Body of pancreas (tissue), 4 donors: ENCODE measurements at regions not wholly inside any gene's neighbourhood (a gene's known extent, or its start where the extent isn't known, plus 50 kb on each side); places are given as distances from the start of the nearest gene placed in this dataset.

Source experiments
- ATAC-seq: fragments of 150-250 bp; one replicate; pipeline ENCODE4 v1.9.1; 2016
- DNase-seq, 4 donors: peaks; one replicate each; pipeline ENCODE4 v3.0.0-alpha.2; 2019
- H3K27ac ChIP-seq, 4 donors: fragments of 200-600 bp; sonication (generic); 1 replicate in 3 of 4; 2 replicates in 1 of 4; pipeline versions ENCODE4 v1.5.1 to v1.6.1; 2016 to 2019; ENCODE audit warnings: mild to moderate bottlenecking in 1 of 4, mixed read lengths in 1 of 4, moderate library complexity in 1 of 4
- H3K27me3 ChIP-seq, 2 donors: fragments of 200-600 bp; sonication (generic); one replicate each; pipeline ENCODE4 v1.6.0; 2016; ENCODE audit warnings: mild to moderate bottlenecking in 1 of 2
- H3K36me3 ChIP-seq, 2 donors: fragments of 200-600 bp; sonication (generic); replicated peaks in 1 of 2; 2 replicates each; pipeline ENCODE4 v1.5.1; 2016; ENCODE audit warnings: low read depth in 2 of 2; ENCODE audit not compliant: insufficient read depth in 1 of 2
- H3K4me1 ChIP-seq: fragments of 200-600 bp; sonication (generic); one replicate; pipeline ENCODE4 v1.6.0; 2016
- H3K4me3 ChIP-seq, 2 donors: fragments of 200-600 bp; sonication (generic); 1 replicate in 1 of 2; 2 replicates in 1 of 2; pipeline ENCODE4 v1.5.1; 2016 to 2019
- H3K9me3 ChIP-seq, 3 donors: fragments of 200-600 bp; sonication (generic); 1 replicate in 2 of 3; 2 replicates in 1 of 3; pipeline ENCODE4 v1.5.1; 2016
- POLR2A ChIP-seq, 3 donors: fragments of 450-650 bp; IDR thresholded peaks; one replicate each; pipeline ENCODE4 v1.6.1; 2016; ENCODE audit warnings: antibody characterized with exemption in 3 of 3, mild to moderate bottlenecking in 2 of 3
- WGBS, 2 donors: methylation state at CpG; one replicate each; pipeline ENCODE4 v1.1.5; 2017; 5-methylcytosine and 5-hydroxymethylcytosine counted together
- intact Hi-C: fragments of 100-400 bp; cut with DNase I; formaldehyde crosslinking; loops from one replicate; pipeline ENCODE4 v1.15.1; 2023
- TF ChIP-seq, protein P1 (sequence below), 7 experiments: fragments of 450-650 bp in 4 of 7; fragments of 200-600 bp in 3 of 7; sonication (generic) in 3 of 7; IDR thresholded peaks; one replicate each; pipeline ENCODE4 v1.5.1; 2016 to 2019; ENCODE audit warnings: antibody characterized with exemption in 7 of 7

DNA sequence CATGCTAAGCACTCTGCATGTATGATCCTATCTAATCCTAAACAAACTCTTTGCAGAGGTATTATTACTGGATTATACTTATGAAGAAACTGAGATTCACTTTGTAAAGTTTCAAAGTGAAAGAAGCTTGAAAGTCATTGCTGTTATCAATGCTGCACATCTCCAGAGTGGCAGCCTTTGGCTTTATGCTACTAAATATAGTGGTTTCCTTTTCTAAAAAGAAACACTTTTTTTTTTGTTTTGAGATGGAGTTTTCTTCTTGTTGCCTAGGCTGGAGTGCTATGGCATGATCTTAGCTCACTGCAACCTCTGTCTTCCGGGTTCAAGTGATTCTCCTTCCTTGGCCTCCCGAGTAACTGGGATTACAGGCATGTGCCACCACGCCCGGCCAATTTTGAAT lies 114.9 kb upstream of the RAB27B start:
- Histone ChIP-seq H3K27me3 (no peaks in the 10 kb centered on the region), H3K4me1 (peaks cover 8% of the 10 kb centered on the region), H3K4me3 (no peak overlapping the region), H3K27ac (no peak overlapping the region), H3K36me3 (no peaks in the 10 kb centered on the region), H3K9me3 (no peaks in the 10 kb centered on the region)
- TF ChIP-seq, protein P1, sequence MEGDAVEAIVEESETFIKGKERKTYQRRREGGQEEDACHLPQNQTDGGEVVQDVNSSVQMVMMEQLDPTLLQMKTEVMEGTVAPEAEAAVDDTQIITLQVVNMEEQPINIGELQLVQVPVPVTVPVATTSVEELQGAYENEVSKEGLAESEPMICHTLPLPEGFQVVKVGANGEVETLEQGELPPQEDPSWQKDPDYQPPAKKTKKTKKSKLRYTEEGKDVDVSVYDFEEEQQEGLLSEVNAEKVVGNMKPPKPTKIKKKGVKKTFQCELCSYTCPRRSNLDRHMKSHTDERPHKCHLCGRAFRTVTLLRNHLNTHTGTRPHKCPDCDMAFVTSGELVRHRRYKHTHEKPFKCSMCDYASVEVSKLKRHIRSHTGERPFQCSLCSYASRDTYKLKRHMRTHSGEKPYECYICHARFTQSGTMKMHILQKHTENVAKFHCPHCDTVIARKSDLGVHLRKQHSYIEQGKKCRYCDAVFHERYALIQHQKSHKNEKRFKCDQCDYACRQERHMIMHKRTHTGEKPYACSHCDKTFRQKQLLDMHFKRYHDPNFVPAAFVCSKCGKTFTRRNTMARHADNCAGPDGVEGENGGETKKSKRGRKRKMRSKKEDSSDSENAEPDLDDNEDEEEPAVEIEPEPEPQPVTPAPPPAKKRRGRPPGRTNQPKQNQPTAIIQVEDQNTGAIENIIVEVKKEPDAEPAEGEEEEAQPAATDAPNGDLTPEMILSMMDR (IDR thresholded peaks at IDR 0.05): no peak
- no peak for TF ChIP-seq POLR2A (IDR thresholded peaks at IDR 0.05)
- 91 to 95% methylated on average over 4 of the region's 4 CpGs for WGBS, 2 donors
- intact Hi-C loops: no loop called here
- DNase-seq (no peak), ATAC-seq (no peak)

DNA sequence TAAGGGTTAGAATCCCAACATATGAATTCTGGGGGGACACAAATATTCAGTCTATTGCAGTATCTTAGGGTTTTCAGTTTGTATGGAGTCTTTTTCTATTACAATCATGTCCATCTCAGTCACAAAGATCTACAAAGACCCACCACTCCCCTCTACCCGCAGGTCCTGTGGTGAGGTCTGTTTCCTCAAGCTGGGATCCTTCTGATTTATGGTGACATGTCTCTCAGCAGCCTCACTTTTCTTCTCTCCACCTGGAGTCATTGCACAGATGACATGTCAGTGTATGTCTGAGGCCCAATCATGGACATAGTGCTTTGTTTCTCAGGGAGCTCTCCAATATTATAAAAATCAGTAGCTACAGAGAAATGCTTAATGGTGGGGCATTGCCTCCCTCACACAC lies 113.4 kb upstream of the RAB27B start:
- H3K4me1 ChIP-seq: peaks cover 8% of the 10 kb centered on the region
- no peaks in the 10 kb centered on the region for H3K27me3 ChIP-seq
- TF ChIP-seq POLR2A (IDR thresholded peaks at IDR 0.05): no peak
- TF ChIP-seq, protein P1 (IDR thresholded peaks at IDR 0.05): no peak
- H3K36me3 ChIP-seq: no peaks in the 10 kb centered on the region
- 69 to 77% methylated on average over 1 of the region's 1 CpG for WGBS, 2 donors
- intact Hi-C loops: no loop called here
- DNase-seq (no peak), ATAC-seq (no peak)
- no peak overlapping the region for H3K4me3 ChIP-seq
- H3K9me3 ChIP-seq: no peaks in the 10 kb centered on the region
- no peak overlapping the region for H3K27ac ChIP-seq

DNA sequence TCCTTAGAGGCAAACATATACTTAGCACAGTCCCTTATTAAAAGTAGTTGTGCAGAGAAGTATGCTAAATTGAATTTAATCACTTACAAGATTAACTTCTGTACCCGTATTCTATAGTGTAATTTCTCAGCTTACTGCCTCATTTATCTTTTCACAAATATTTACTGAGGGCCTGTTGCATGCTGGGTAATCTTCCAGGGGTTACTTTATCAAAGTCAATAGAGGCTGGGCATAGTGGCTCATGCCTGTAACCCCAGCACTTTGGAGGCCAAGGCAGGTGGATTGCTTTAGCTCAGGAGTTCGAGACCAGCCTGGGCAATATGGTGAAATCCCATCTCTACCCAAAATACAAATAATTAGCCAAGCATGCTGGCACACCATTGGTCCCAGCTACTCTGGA lies 111.7 kb upstream of the RAB27B start:
- no peaks in the 10 kb centered on the region for H3K27me3 ChIP-seq
- intact Hi-C loops: no loop called here
- peaks cover 8% of the 10 kb centered on the region for H3K4me1 ChIP-seq
- no peak overlapping the region for H3K27ac ChIP-seq
- DNase-seq: peak in 3 of 4 donors; percentile 46 to 50 (median 46)
- no peak overlapping the region for H3K4me3 ChIP-seq
- H3K36me3 ChIP-seq: no peaks in the 10 kb centered on the region
- TF ChIP-seq POLR2A (IDR thresholded peaks at IDR 0.05): no peak
- TF ChIP-seq, protein P1 (IDR thresholded peaks at IDR 0.05): peak in 1 of 7 experiments; percentile 3
- no peaks in the 10 kb centered on the region for H3K9me3 ChIP-seq
- WGBS, 2 donors: 25 to 51% methylated on average over 2 of the region's 2 CpGs
- peak; percentile 67 for ATAC-seq

DNA sequence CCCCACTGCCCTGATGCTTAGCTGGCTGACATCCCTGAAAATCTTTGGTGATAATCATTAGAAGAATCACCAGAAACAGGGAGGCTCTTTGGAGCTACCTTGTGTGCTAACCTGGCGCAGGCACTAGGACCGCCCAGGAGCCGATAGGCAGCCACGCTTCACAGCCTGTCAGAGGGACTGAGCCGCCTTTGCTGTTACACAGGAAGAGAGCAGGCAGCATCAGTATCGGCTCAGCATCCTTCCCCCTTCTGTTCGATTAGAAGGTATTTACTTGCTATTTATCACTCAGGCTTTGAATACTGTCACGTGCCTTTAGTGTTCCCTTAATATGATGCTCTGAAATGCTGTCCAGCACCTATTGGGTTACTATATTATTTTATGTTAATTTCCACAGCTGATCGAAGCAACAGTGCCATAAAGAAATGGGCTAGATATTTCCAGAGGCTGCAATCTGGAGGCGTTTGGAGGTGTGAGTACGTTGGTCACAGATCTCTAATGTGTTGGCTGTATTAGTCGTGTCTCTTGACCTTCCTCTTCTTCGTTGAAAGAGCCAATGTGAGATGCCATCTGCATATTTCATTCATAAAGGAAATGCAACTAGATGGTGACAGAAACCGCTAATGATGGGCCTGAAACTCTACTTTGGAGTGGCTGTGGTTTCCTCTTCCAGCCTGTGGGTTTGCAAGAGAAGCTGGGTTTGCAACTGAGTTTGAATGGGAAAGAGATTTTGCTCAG lies 110.4 kb upstream of the RAB27B start:
- TF ChIP-seq, protein P1 (IDR thresholded peaks at IDR 0.05): no peak
- no peak for TF ChIP-seq POLR2A (IDR thresholded peaks at IDR 0.05)
- 49 to 60% methylated on average over 14 of the region's 14 CpGs for WGBS, 2 donors
- H3K36me3 ChIP-seq: no peaks in the 10 kb centered on the region
- no peak overlapping the region for H3K4me3 ChIP-seq
- ATAC-seq (no peak), DNase-seq (no peak)
- intact Hi-C loops: no loop called here
- no peaks in the 10 kb centered on the region for H3K9me3 ChIP-seq
- H3K4me1 ChIP-seq: peaks cover 8% of the 10 kb centered on the region
- no peaks in the 10 kb centered on the region for H3K27me3 ChIP-seq
- no peak overlapping the region for H3K27ac ChIP-seq

DNA sequence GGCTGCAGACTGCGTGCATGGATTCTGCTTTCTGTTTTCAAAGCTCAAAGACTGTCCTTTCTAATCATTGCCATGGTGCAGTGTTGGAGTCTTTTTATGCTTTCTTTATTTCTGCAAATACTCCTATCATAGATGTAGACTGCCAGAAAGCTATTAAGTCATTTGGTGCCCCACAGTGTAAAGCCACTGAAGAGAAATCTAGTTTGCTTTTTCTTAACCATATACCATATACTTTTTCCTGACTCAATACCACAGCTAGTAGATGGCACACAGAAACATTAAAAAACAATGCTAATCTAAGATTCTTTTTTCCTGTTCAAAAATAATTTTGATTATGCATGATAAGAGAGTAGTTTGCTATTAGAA lies 109.9 kb upstream of the RAB27B start:
- Histone ChIP-seq H3K27ac (no peak overlapping the region), H3K4me1 (peaks cover 8% of the 10 kb centered on the region), H3K36me3 (no peaks in the 10 kb centered on the region), H3K4me3 (no peak overlapping the region), H3K27me3 (no peaks in the 10 kb centered on the region), H3K9me3 (no peaks in the 10 kb centered on the region)
- intact Hi-C loops: no loop called here
- 80 to 91% methylated on average over 1 of the region's 1 CpG for WGBS, 2 donors
- DNase-seq: no peak
- TF ChIP-seq, protein P1 (IDR thresholded peaks at IDR 0.05): no peak
- TF ChIP-seq POLR2A (IDR thresholded peaks at IDR 0.05): no peak
- ATAC-seq: no peak
